ENCODE measurements at regions not wholly inside any gene's neighbourhood (a gene's known extent, or its start where the extent isn't known, plus 50 kb on each side); places are given as distances from the start of the nearest gene placed in this dataset.

DNA sequence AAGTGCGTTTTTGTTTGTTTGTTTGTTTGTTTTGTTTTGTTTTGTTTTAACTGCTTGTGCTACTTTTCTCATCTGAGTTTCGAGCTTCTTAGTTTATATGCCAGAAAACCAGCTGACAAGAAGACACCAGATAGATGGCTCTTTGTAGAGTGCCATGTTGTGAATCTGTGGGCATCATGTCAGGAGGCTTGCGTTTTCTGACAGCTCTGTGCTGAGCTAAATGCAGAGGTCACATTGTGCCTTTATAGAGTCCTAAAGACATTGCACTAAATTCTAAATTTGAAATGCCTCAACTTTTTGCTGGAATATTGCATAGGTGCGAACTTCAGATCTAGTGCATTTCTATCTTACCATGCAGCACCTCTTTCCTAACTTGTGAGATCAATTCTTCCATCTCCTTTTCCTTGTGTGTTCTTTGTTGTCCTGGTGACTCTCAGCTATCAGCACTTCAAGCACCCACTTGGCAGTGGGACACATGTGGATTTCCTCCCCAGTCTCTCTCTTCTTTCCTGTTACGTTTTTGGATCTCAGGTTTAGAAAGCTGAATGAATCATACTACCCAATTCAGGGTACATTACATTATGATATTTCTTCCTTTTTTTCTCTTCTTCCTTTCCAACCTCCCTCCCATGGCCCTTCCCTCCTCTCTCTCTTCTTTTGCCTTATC is 379.0 kb upstream of the RPS23 start:
- Histone ChIP-seq H3K9me2 (ENCODE audit: insufficient read depth) (no peaks in the 10 kb centered on the region), H3K4me1 (ENCODE audit: control insufficient read depth in 1 of 2, insufficient read depth in 2 of 2, low read length in 2 of 2) (no peaks in the 10 kb centered on the region), H3K27me3 (ENCODE audit: insufficient read depth, low read length) (no peaks in the 10 kb centered on the region), H3K79me2 (ENCODE audit: insufficient read depth, low read length) (no peaks in the 10 kb centered on the region), H3K36me3 (ENCODE audit: control insufficient read depth in 1 of 2, insufficient read depth in 2 of 2, low read length in 2 of 2) (no peaks in the 10 kb centered on the region), H3K9me3 (ENCODE audit: control insufficient read depth in 1 of 2, insufficient read depth in 1 of 2, low read depth in 1 of 2, low read length in 2 of 2) (no peaks in the 10 kb centered on the region), H3K9ac (ENCODE audit: low read length) (no peak overlapping the region), H3K27ac (ENCODE audit: low read depth, low read length) (no peak overlapping the region), H2AFZ (ENCODE audit: low read depth, low read length, poor library complexity, severe bottlenecking) (no peak overlapping the region), H4K20me1 (ENCODE audit: insufficient read depth) (no peaks in the 10 kb centered on the region), H3K4me2 (ENCODE audit: low read length) (no peak overlapping the region), H3K4me3 (replicated peaks in 1 of 2; ENCODE audit: low read depth in 1 of 2, low read length in 2 of 2) (no peak overlapping the region)
- intact Hi-C loops (cut with micrococcal nuclease) = no loop called here
- ATAC-seq = no peak
- TF ChIP-seq, protein P1, sequence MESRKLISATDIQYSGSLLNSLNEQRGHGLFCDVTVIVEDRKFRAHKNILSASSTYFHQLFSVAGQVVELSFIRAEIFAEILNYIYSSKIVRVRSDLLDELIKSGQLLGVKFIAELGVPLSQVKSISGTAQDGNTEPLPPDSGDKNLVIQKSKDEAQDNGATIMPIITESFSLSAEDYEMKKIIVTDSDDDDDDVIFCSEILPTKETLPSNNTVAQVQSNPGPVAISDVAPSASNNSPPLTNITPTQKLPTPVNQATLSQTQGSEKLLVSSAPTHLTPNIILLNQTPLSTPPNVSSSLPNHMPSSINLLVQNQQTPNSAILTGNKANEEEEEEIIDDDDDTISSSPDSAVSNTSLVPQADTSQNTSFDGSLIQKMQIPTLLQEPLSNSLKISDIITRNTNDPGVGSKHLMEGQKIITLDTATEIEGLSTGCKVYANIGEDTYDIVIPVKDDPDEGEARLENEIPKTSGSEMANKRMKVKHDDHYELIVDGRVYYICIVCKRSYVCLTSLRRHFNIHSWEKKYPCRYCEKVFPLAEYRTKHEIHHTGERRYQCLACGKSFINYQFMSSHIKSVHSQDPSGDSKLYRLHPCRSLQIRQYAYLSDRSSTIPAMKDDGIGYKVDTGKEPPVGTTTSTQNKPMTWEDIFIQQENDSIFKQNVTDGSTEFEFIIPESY (IDR thresholded peaks at IDR 0.05; ENCODE audit: extremely low read depth, insufficient replicate concordance, low read length) = no peak
- TF ChIP-seq RAD21 (IDR thresholded peaks at IDR 0.05; ENCODE audit: low read depth) (no peak), EZH2phosphoT487 (IDR thresholded peaks at IDR 0.05; ENCODE audit: borderline replicate concordance) (no peak), EGR1 (IDR thresholded peaks at IDR 0.05; ENCODE audit: low read depth) (no peak), SRF (IDR thresholded peaks at IDR 0.05; ENCODE audit: low read depth) (no peak)
- TF ChIP-seq, protein P2, sequence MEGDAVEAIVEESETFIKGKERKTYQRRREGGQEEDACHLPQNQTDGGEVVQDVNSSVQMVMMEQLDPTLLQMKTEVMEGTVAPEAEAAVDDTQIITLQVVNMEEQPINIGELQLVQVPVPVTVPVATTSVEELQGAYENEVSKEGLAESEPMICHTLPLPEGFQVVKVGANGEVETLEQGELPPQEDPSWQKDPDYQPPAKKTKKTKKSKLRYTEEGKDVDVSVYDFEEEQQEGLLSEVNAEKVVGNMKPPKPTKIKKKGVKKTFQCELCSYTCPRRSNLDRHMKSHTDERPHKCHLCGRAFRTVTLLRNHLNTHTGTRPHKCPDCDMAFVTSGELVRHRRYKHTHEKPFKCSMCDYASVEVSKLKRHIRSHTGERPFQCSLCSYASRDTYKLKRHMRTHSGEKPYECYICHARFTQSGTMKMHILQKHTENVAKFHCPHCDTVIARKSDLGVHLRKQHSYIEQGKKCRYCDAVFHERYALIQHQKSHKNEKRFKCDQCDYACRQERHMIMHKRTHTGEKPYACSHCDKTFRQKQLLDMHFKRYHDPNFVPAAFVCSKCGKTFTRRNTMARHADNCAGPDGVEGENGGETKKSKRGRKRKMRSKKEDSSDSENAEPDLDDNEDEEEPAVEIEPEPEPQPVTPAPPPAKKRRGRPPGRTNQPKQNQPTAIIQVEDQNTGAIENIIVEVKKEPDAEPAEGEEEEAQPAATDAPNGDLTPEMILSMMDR (IDR thresholded peaks at IDR 0.05 in 2 of 3, conservative IDR thresholded peaks at IDR 0.05 in 1 of 3; ENCODE audit: borderline replicate concordance in 1 of 3, insufficient read depth in 1 of 3, low read depth in 2 of 3, low read length in 2 of 3) = no peak
- POLR2A ChIA-PET = no interaction called here
- CTCF ChIA-PET = no interaction called here
- DNase-seq (ENCODE audit: low read depth, low spot score) = no peak
- RAD21 ChIA-PET (ENCODE audit: low non-redundant PET in 1 of 2, low total read pairs in 2 of 2, uncharacterized antibody in 2 of 2, unreplicated experiment in 2 of 2) = no interaction called here
- BruUV-seq (replicated peaks) = no TSS peak
